Vagina (tissue), 2 donors: ENCODE measurements at regions not wholly inside any gene's neighbourhood (a gene's known extent, or its start where the extent isn't known, plus 50 kb on each side); places are given as distances from the start of the nearest gene placed in this dataset.
"Not testable (repeated sequence)": the region's sequence is repeated elsewhere in the genome, so short reads cannot be mapped to it uniquely, and the experiment has no call there.

ENCODE experiments used
- CTCF ChIP-seq, 3 experiments: fragments of 450-650 bp in 2 of 3; fragments of 200-600 bp in 1 of 3; sonication (generic) in 1 of 3; IDR thresholded peaks; one replicate each; pipeline ENCODE4 v1.5.1; 2017 to 2019; ENCODE audit warnings: antibody characterized with exemption in 3 of 3, mild to moderate bottlenecking in 2 of 3, moderate library complexity in 2 of 3
- POLR2A ChIP-seq, 2 donors: fragments of 450-650 bp; IDR thresholded peaks; one replicate each; pipeline ENCODE4 v1.6.1; 2017; ENCODE audit warnings: antibody characterized with exemption in 2 of 2, mild to moderate bottlenecking in 2 of 2, moderate library complexity in 2 of 2
- POLR2AphosphoS5 ChIP-seq, 2 donors: sonication (generic); formaldehyde crosslinking; IDR thresholded peaks; one replicate each; pipeline ENCODE4 v1.9.0; 2017; ENCODE audit warnings: antibody characterized with exemption in 2 of 2, mild to moderate bottlenecking in 2 of 2, low read depth in 1 of 2; ENCODE audit not compliant: insufficient read depth in 1 of 2

GRCh38 chr7:81829511-81829910 is 59.7 kb upstream of the HGF start:
- TF ChIP-seq CTCF (IDR thresholded peaks at IDR 0.05); POLR2A (IDR thresholded peaks at IDR 0.05); POLR2AphosphoS5 (IDR thresholded peaks at IDR 0.05; ENCODE audit: insufficient read depth in 1 of 2, low read depth in 1 of 2): not testable (repeated sequence)
